GM12875 (cell line): ENCODE measurements at regions not wholly inside any gene's neighbourhood (a gene's known extent, or its start where the extent isn't known, plus 50 kb on each side); places are given as distances from the start of the nearest gene placed in this dataset.

Experiments
- H3K4me3 ChIP-seq: one replicate; pipeline ENCODE4 v1.5.1; 2011; ENCODE audit warnings: low read depth, low read length, control low read depth
- TF ChIP-seq, protein P1 (sequence below): IDR thresholded peaks from 2 replicates; pipeline ENCODE4 v1.5.1; 2011; ENCODE audit warnings: low read depth, mild to moderate bottlenecking, control low read depth, inconsistent platforms, low read length, moderate library complexity, borderline replicate concordance; ENCODE audit not compliant: insufficient read depth

DNA sequence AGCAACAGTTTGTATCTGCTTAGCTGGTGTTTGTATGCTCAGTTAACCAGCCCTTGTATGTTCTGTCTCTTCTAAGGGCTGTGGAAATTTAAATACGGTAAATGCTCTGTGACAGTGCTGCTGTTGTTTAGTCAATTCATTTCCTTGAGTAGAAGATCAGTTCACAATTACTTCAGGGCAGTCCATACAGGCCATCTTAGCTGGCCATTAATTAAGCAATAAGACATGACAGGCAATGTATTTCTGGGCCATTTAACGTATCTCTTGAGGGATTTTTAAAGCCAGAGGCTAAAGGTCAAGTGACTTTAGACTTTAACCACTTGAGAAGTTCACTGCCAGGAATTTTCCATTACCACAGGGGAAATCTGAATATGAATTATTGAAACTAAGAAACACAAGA is 351.8 kb downstream of the ZIC1 start:
- TF ChIP-seq, protein P1, sequence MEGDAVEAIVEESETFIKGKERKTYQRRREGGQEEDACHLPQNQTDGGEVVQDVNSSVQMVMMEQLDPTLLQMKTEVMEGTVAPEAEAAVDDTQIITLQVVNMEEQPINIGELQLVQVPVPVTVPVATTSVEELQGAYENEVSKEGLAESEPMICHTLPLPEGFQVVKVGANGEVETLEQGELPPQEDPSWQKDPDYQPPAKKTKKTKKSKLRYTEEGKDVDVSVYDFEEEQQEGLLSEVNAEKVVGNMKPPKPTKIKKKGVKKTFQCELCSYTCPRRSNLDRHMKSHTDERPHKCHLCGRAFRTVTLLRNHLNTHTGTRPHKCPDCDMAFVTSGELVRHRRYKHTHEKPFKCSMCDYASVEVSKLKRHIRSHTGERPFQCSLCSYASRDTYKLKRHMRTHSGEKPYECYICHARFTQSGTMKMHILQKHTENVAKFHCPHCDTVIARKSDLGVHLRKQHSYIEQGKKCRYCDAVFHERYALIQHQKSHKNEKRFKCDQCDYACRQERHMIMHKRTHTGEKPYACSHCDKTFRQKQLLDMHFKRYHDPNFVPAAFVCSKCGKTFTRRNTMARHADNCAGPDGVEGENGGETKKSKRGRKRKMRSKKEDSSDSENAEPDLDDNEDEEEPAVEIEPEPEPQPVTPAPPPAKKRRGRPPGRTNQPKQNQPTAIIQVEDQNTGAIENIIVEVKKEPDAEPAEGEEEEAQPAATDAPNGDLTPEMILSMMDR: no peak
- H3K4me3 ChIP-seq: no peak overlapping the region

DNA sequence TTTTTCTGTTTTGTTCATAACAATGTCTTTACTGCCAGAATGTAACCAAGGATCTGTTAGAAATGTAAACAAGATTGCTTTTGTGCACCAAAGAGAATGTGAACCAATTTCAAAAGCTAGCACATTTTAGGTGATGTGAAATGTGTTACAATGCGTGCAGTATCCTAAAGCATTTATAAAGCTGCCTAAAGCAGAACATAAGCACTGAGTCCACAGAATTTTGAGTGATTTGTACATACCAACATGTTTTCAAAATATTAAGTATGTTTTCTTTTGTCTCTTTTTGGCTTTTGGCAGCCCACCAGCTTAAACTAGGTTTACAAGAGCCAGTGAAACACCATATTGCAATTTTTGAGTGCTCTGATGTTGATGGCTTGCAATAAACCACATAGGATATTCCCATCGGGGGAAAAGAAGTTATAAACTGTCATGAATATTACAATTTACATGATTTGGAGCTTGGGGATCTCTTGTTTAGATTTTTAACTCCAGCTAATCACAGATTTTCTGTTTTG is 364.0 kb downstream of the ZIC1 start:
- TF ChIP-seq, protein P1: no peak
- H3K4me3 ChIP-seq: no peak overlapping the region

DNA sequence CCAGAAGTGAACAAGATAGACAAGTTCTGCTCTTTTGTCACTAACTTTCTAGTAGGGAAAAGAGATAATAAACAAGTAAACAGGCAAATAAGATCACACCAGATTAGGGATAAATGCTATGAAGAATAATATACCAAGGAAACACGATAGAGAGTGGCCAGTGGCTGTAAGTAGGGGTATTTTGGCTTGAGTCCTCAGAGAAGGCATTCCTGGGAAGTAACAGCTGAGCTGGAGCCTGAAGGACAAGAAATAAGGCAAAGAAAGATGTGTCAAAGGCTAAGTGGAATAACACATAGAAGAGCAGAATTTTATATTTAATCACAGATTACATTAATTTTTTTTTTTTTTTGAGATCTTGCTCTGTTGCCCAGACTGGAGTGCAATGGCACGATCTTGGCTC is 366.2 kb downstream of the ZIC1 start:
- no peak overlapping the region for H3K4me3 ChIP-seq
- TF ChIP-seq, protein P1: no peak

DNA sequence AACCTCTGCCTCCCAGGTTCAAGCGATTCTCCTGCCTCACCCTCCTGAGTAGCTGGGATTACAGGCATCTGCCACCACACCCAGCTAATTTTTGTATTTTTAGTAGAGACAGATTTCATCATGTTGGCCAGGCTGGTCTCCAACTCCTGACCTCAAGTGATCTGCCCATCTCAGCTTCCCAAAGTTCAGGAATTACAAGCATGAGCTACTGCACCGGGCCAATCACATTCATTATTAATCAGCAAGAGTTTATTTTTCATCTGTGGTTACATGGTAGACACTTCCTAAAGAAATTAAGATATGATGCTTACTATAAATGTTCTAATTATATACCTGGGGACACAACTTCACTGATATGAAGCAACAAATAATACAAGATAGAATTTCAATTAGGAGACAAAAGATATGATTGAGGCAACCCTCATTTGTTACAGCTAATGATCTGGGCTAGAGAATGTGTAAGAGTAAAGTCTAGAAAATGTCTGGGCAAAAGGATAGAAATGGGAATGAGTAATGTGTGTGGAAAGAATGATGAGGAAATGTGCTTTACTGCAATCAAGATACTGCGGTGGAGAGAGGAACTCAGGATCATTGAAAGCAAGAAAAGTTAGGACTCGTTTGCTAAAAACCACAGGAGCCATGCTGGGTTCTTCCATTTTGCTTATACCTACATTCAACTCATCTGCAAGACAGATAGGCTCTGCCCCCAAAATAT is 366.8 kb downstream of the ZIC1 start:
- TF ChIP-seq, protein P1: no peak
- H3K4me3 ChIP-seq: no peak overlapping the region

DNA sequence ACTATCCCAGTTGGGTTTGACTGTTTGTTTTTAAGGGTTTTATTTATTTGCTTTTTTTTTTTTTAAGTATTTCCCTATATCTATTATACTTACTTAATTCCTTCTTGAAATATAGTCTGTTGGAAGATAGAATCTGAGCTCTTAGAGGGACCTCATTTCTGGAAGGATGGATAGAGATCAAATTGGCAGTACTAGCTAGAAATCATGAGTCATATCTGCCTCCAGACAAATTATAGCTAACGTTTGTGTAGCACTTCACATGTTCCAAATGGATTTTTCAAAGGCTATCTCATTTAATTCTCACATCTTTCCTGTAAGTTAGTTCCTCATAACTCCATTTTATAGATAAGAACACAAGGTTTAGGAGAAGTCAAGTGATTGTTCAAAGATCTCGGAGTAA is 384.7 kb downstream of the ZIC1 start:
- TF ChIP-seq, protein P1: no peak
- H3K4me3 ChIP-seq: no peak overlapping the region

DNA sequence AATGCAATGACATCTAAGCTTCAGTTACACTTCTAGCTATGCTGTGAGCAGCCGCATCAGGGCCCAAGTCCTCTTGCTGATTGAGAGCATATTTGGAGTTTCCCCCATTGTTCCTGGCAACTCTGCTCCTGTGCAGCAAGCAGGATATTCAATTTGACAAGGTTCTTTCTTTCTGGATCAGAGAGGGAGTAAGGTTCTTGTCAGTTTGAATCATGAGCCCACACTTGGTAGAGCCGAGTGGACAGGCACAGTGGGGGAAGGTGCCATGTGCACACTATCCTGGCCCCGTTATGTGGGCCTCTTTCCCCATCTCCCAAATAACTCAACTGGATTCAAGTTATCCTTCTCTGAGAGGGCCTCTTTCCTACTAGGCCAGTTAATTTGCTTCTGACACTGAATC is 385.4 kb downstream of the ZIC1 start:
- H3K4me3 ChIP-seq: no peak overlapping the region
- TF ChIP-seq, protein P1: no peak

DNA sequence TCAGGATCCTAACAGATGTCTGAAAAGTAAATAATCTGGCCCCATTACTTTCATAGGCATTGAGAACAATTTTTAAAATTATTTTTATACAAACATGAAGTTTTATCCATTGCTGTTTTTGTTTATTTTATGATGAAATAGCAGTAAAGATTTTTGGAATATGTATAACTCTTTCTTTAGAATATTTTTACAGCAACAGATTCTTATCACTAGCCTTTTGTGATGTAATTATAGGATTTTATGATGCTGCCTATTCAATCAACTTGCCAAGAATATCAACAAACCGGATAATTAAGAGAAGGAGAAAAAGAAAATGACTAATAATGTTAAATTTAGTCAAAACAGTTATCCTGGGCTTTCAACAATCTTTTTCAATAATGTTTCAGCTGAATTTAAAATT is 386.3 kb downstream of the ZIC1 start:
- TF ChIP-seq, protein P1: no peak

More for the DNA sequence above, 386.3 kb downstream of the ZIC1 start:
- no peak overlapping the region for H3K4me3 ChIP-seq
